Neural progenitor cell (in vitro differentiated cells): ENCODE measurements at regions not wholly inside any gene's neighbourhood (a gene's known extent, or its start where the extent isn't known, plus 50 kb on each side); places are given as distances from the start of the nearest gene placed in this dataset.

Experiments used
- DNase-seq: peaks from one replicate; pipeline ENCODE4 v3.0.0-alpha.2; 2016; ENCODE audit warnings: low spot score
- H2AFZ ChIP-seq: fragments of 200-600 bp; sonication (generic); replicated peaks from 2 replicates; pipeline ENCODE4 v1.6.1; 2016; ENCODE audit warnings: antibody characterized with exemption
- H3F3A ChIP-seq: fragments of 200-600 bp; sonication (generic); 2 replicates; pipeline ENCODE4 v1.6.1; 2016; ENCODE audit warnings: antibody characterized with exemption, low read depth
- H3K27ac ChIP-seq: fragments of 200-600 bp; sonication (generic); 2 replicates; pipeline ENCODE4 v1.5.1; 2016; ENCODE audit warnings: mild to moderate bottlenecking
- H3K27me3 ChIP-seq: fragments of 200-600 bp; sonication (generic); 2 replicates; pipeline ENCODE4 v1.6.1; 2016; ENCODE audit warnings: mild to moderate bottlenecking, moderate library complexity
- H3K36me3 ChIP-seq: fragments of 200-600 bp; sonication (generic); 2 replicates; pipeline ENCODE4 v1.5.1; 2016
- H3K4me1 ChIP-seq: fragments of 200-600 bp; sonication (generic); 2 replicates; pipeline ENCODE4 v1.6.1; 2016; ENCODE audit warnings: mixed run types
- H3K4me2 ChIP-seq: fragments of 200-600 bp; sonication (generic); 2 replicates; pipeline ENCODE4 v1.6.1; 2016
- H3K4me3 ChIP-seq: fragments of 200-600 bp; sonication (generic); 2 replicates; pipeline ENCODE4 v1.5.1; 2016
- H3K79me2 ChIP-seq: fragments of 200-600 bp; sonication (generic); 2 replicates; pipeline ENCODE4 v1.6.1; 2016; ENCODE audit warnings: low read depth
- H3K9ac ChIP-seq: fragments of 200-600 bp; sonication (generic); 2 replicates; pipeline ENCODE4 v1.6.1; 2016
- H3K9me3 ChIP-seq: fragments of 200-600 bp; sonication (generic); 2 replicates; pipeline ENCODE4 v1.5.1; 2016; ENCODE audit warnings: low read depth
- H4K20me1 ChIP-seq: fragments of 200-600 bp; sonication (generic); 2 replicates; pipeline ENCODE4 v1.6.1; 2016; ENCODE audit warnings: low read depth
- H3K27ac Mint-ChIP-seq: 3 replicates; pipeline ENCODE4 v1.8.0; 2021; ENCODE audit warnings: mixed read lengths
- H3K27me3 Mint-ChIP-seq: 2 replicates; pipeline ENCODE4 v1.8.0; 2022; ENCODE audit warnings: low read depth, mild to moderate bottlenecking, inconsistent platforms, moderate library complexity, mixed read lengths; ENCODE audit not compliant: insufficient read depth
- H3K36me3 Mint-ChIP-seq: 3 replicates; pipeline ENCODE4 v1.8.0; 2021; ENCODE audit warnings: mixed read lengths
- H3K4me1 Mint-ChIP-seq: 3 replicates; pipeline ENCODE4 v1.8.0; 2021; ENCODE audit warnings: mixed read lengths
- H3K4me3 Mint-ChIP-seq: 3 replicates; pipeline ENCODE4 v1.8.0; 2021; ENCODE audit warnings: mild to moderate bottlenecking, moderate library complexity, mixed read lengths
- H3K9me3 Mint-ChIP-seq: 3 replicates; pipeline ENCODE4 v1.8.0; 2020; ENCODE audit warnings: mixed read lengths
- CTCF ChIP-seq: fragments of 200-600 bp; sonication (generic); IDR thresholded peaks from 2 replicates; pipeline ENCODE4 v1.5.1; 2017; ENCODE audit warnings: antibody characterized with exemption, mild to moderate bottlenecking
- EZH2 ChIP-seq: fragments of 200-600 bp; sonication (generic); IDR thresholded peaks from 2 replicates; pipeline ENCODE4 v1.6.1; 2017; ENCODE audit warnings: antibody characterized with exemption, mild to moderate bottlenecking, moderate library complexity
- EZH2phosphoT487 ChIP-seq: fragments of 200-600 bp; sonication (generic); IDR thresholded peaks from 2 replicates; pipeline ENCODE4 v1.6.1; 2017; ENCODE audit warnings: antibody characterized with exemption

- Histone ChIP-seq H3F3A (no peaks in the 10 kb centered on the region), H4K20me1 (no peaks in the 10 kb centered on the region), H3K4me2 (no peak overlapping the region), H3K4me1 (no peaks in the 10 kb centered on the region), H3K4me3 (no peak overlapping the region), H3K9me3 (no peaks in the 10 kb centered on the region), H3K9ac (no peak overlapping the region), H2AFZ (no peak overlapping the region), H3K27me3 (no peaks in the 10 kb centered on the region), H3K36me3 (no peaks in the 10 kb centered on the region), H3K79me2 (no peaks in the 10 kb centered on the region), H3K27ac (no peak overlapping the region)
- DNase-seq = no peak
- Mint-ChIP-seq H3K27ac (no peak overlapping the region), H3K36me3 (no peaks in the 10 kb centered on the region), H3K27me3 (no peaks in the 10 kb centered on the region), H3K9me3 (no peaks in the 10 kb centered on the region), H3K4me1 (no peaks in the 10 kb centered on the region), H3K4me3 (no peak overlapping the region)
- no peak for TF ChIP-seq EZH2phosphoT487
- TF ChIP-seq CTCF = no peak
- TF ChIP-seq EZH2 = no peak
Observed at GRCh38 chr2:217523286-217523685, 479.5 kb downstream of the TNS1 start.

GRCh38 chr2:217521820-217522219, 481.0 kb downstream of the TNS1 start:
- H3K9me3 Mint-ChIP-seq = no peaks in the 10 kb centered on the region
- no peak for DNase-seq
- H3K27me3 Mint-ChIP-seq = no peaks in the 10 kb centered on the region
- no peaks in the 10 kb centered on the region for H3K36me3 Mint-ChIP-seq
- no peak overlapping the region for H2AFZ ChIP-seq
- no peak overlapping the region for H3K4me2 ChIP-seq
- TF ChIP-seq CTCF = no peak
- no peak for TF ChIP-seq EZH2phosphoT487
- no peak for TF ChIP-seq EZH2
- H3K4me1 Mint-ChIP-seq = no peaks in the 10 kb centered on the region
- no peak overlapping the region for H3K4me3 ChIP-seq
- H3K36me3 ChIP-seq = no peaks in the 10 kb centered on the region
- no peak overlapping the region for H3K27ac Mint-ChIP-seq
- no peaks in the 10 kb centered on the region for H3F3A ChIP-seq
- H3K27ac ChIP-seq = no peak overlapping the region
- H3K9ac ChIP-seq = no peak overlapping the region
- H3K4me3 Mint-ChIP-seq = no peak overlapping the region
- no peaks in the 10 kb centered on the region for H3K79me2 ChIP-seq
- H3K9me3 ChIP-seq = no peaks in the 10 kb centered on the region
- H4K20me1 ChIP-seq = no peaks in the 10 kb centered on the region
- H3K27me3 ChIP-seq = no peaks in the 10 kb centered on the region
- no peaks in the 10 kb centered on the region for H3K4me1 ChIP-seq

GRCh38 chr2:217520356-217521010, 482.3 kb downstream of the TNS1 start:
- Histone ChIP-seq H3K9ac (no peak overlapping the region), H3K79me2 (no peaks in the 10 kb centered on the region), H3K9me3 (no peaks in the 10 kb centered on the region), H3K36me3 (no peaks in the 10 kb centered on the region), H3K4me3 (no peak overlapping the region), H3K4me1 (no peaks in the 10 kb centered on the region), H3K27ac (no peak overlapping the region), H3K27me3 (no peaks in the 10 kb centered on the region), H3K4me2 (no peak overlapping the region), H2AFZ (no peak overlapping the region), H3F3A (no peaks in the 10 kb centered on the region), H4K20me1 (no peaks in the 10 kb centered on the region)
- Mint-ChIP-seq H3K27me3 (no peaks in the 10 kb centered on the region), H3K4me3 (no peak overlapping the region), H3K4me1 (no peaks in the 10 kb centered on the region), H3K27ac (no peak overlapping the region), H3K36me3 (no peaks in the 10 kb centered on the region), H3K9me3 (no peaks in the 10 kb centered on the region)
- TF ChIP-seq EZH2phosphoT487 (no peak), EZH2 (no peak)
- DNase-seq = no peak

GRCh38 chr2:217517402-217517801, 485.4 kb downstream of the TNS1 start:
- Histone ChIP-seq H3K4me1 (no peaks in the 10 kb centered on the region), H3K27ac (no peak overlapping the region), H4K20me1 (no peaks in the 10 kb centered on the region), H3K9ac (no peak overlapping the region), H3K27me3 (no peaks in the 10 kb centered on the region), H3K36me3 (no peaks in the 10 kb centered on the region), H3K4me3 (no peak overlapping the region), H3F3A (no peaks in the 10 kb centered on the region), H3K79me2 (no peaks in the 10 kb centered on the region), H3K4me2 (no peak overlapping the region), H2AFZ (no peak overlapping the region), H3K9me3 (no peaks in the 10 kb centered on the region)
- TF ChIP-seq EZH2 (no peak), CTCF (no peak), EZH2phosphoT487 (no peak)
- Mint-ChIP-seq H3K27ac (no peak overlapping the region), H3K27me3 (no peaks in the 10 kb centered on the region), H3K36me3 (no peaks in the 10 kb centered on the region), H3K4me3 (no peak overlapping the region), H3K9me3 (no peaks in the 10 kb centered on the region), H3K4me1 (peaks cover 6% of the 10 kb centered on the region)
- no peak for DNase-seq
